ENCODE measurements at regions not wholly inside any gene's neighbourhood (a gene's known extent, or its start where the extent isn't known, plus 50 kb on each side); places are given as distances from the start of the nearest gene placed in this dataset.
"Not testable (repeated sequence)": the region's sequence is repeated elsewhere in the genome, so short reads cannot be mapped to it uniquely, and the experiment has no call there.

- Histone ChIP-seq H3K4me3 (ENCODE audit: low read length in 2 of 2) (no peak overlapping the region), H3K9ac (ENCODE audit: low read depth in 1 of 2, low read length in 2 of 2) (no peak overlapping the region), H3K36me3 (ENCODE audit: control insufficient read depth in 2 of 2, insufficient read depth in 2 of 2, low read length in 2 of 2) (no peaks in the 10 kb centered on the region), H3K27me3 (ENCODE audit: control insufficient read depth in 2 of 2, insufficient read depth in 2 of 2, low read length in 2 of 2) (no peaks in the 10 kb centered on the region), H3K27ac (ENCODE audit: low read depth in 2 of 2, low read length in 2 of 2) (no peak overlapping the region), H3K9me3 (ENCODE audit: control insufficient read depth in 2 of 2, low read length in 2 of 2) (no peaks in the 10 kb centered on the region), H3K4me1 (ENCODE audit: control insufficient read depth in 2 of 2, insufficient read depth in 2 of 2, low read length in 2 of 2) (no peaks in the 10 kb centered on the region)
These were observed 123.5 kb downstream of the MAP3K7 start for GRCh38 chr6:90463359-90463758.

GRCh38 chr6:90462102-90462501, 124.8 kb downstream of the MAP3K7 start:
- no peaks in the 10 kb centered on the region for H3K27me3 ChIP-seq (ENCODE audit: control insufficient read depth in 2 of 2, insufficient read depth in 2 of 2, low read length in 2 of 2)
- H3K36me3 ChIP-seq (ENCODE audit: control insufficient read depth in 2 of 2, insufficient read depth in 2 of 2, low read length in 2 of 2) = no peaks in the 10 kb centered on the region
- H3K4me3 ChIP-seq (ENCODE audit: low read length in 2 of 2) = no peak overlapping the region
- no peaks in the 10 kb centered on the region for H3K9me3 ChIP-seq (ENCODE audit: control insufficient read depth in 2 of 2, low read length in 2 of 2)
- H3K27ac ChIP-seq (ENCODE audit: low read depth in 2 of 2, low read length in 2 of 2) = no peak overlapping the region
- no peak overlapping the region for H3K9ac ChIP-seq (ENCODE audit: low read depth in 1 of 2, low read length in 2 of 2)
- H3K4me1 ChIP-seq (ENCODE audit: control insufficient read depth in 2 of 2, insufficient read depth in 2 of 2, low read length in 2 of 2) = no peaks in the 10 kb centered on the region

GRCh38 chr6:90461383-90461782, 125.5 kb downstream of the MAP3K7 start:
- no peaks in the 10 kb centered on the region for H3K9me3 ChIP-seq (ENCODE audit: control insufficient read depth in 2 of 2, low read length in 2 of 2)
- H3K9ac ChIP-seq (ENCODE audit: low read depth in 1 of 2, low read length in 2 of 2) = no peak overlapping the region
- no peaks in the 10 kb centered on the region for H3K27me3 ChIP-seq (ENCODE audit: control insufficient read depth in 2 of 2, insufficient read depth in 2 of 2, low read length in 2 of 2)
- H3K4me1 ChIP-seq (ENCODE audit: control insufficient read depth in 2 of 2, insufficient read depth in 2 of 2, low read length in 2 of 2) = no peaks in the 10 kb centered on the region
- H3K4me3 ChIP-seq (ENCODE audit: low read length in 2 of 2) = no peak overlapping the region
- no peaks in the 10 kb centered on the region for H3K36me3 ChIP-seq (ENCODE audit: control insufficient read depth in 2 of 2, insufficient read depth in 2 of 2, low read length in 2 of 2)
- no peak overlapping the region for H3K27ac ChIP-seq (ENCODE audit: low read depth in 2 of 2, low read length in 2 of 2)

GRCh38 chr6:90460051-90460450, 126.8 kb downstream of the MAP3K7 start:
- Histone ChIP-seq H3K9ac (ENCODE audit: low read depth in 1 of 2, low read length in 2 of 2) (no peak overlapping the region), H3K27ac (ENCODE audit: low read depth in 2 of 2, low read length in 2 of 2) (no peak overlapping the region), H3K36me3 (ENCODE audit: control insufficient read depth in 2 of 2, insufficient read depth in 2 of 2, low read length in 2 of 2) (no peaks in the 10 kb centered on the region), H3K4me1 (ENCODE audit: control insufficient read depth in 2 of 2, insufficient read depth in 2 of 2, low read length in 2 of 2) (no peaks in the 10 kb centered on the region), H3K27me3 (ENCODE audit: control insufficient read depth in 2 of 2, insufficient read depth in 2 of 2, low read length in 2 of 2) (no peaks in the 10 kb centered on the region), H3K9me3 (ENCODE audit: control insufficient read depth in 2 of 2, low read length in 2 of 2) (no peaks in the 10 kb centered on the region), H3K4me3 (ENCODE audit: low read length in 2 of 2) (no peak overlapping the region)

- H3K4me3 ChIP-seq (ENCODE audit: low read length in 2 of 2) = no peak overlapping the region
- no peak overlapping the region for H3K27ac ChIP-seq (ENCODE audit: low read depth in 2 of 2, low read length in 2 of 2)
These were observed 127.6 kb downstream of the MAP3K7 start for GRCh38 chr6:90459225-90459758.

GRCh38 chr6:90458353-90459224, 128.3 kb downstream of the MAP3K7 start:
- no peak overlapping the region for H3K27ac ChIP-seq (ENCODE audit: low read depth in 2 of 2, low read length in 2 of 2)
- no peak overlapping the region for H3K4me3 ChIP-seq (ENCODE audit: low read length in 2 of 2)
- no peaks in the 10 kb centered on the region for H3K9me3 ChIP-seq (ENCODE audit: control insufficient read depth in 2 of 2, low read length in 2 of 2)
- no peak overlapping the region for H3K9ac ChIP-seq (ENCODE audit: low read depth in 1 of 2, low read length in 2 of 2)
- no peaks in the 10 kb centered on the region for H3K36me3 ChIP-seq (ENCODE audit: control insufficient read depth in 2 of 2, insufficient read depth in 2 of 2, low read length in 2 of 2)
- H3K27me3 ChIP-seq (ENCODE audit: control insufficient read depth in 2 of 2, insufficient read depth in 2 of 2, low read length in 2 of 2) = no peaks in the 10 kb centered on the region
- no peaks in the 10 kb centered on the region for H3K4me1 ChIP-seq (ENCODE audit: control insufficient read depth in 2 of 2, insufficient read depth in 2 of 2, low read length in 2 of 2)

More at GRCh38 chr6:90459225-90459758, 127.6 kb downstream of the MAP3K7 start:
- Histone ChIP-seq H3K9ac (ENCODE audit: low read depth in 1 of 2, low read length in 2 of 2) (no peak overlapping the region), H3K36me3 (ENCODE audit: control insufficient read depth in 2 of 2, insufficient read depth in 2 of 2, low read length in 2 of 2) (no peaks in the 10 kb centered on the region), H3K4me1 (ENCODE audit: control insufficient read depth in 2 of 2, insufficient read depth in 2 of 2, low read length in 2 of 2) (no peaks in the 10 kb centered on the region), H3K9me3 (ENCODE audit: control insufficient read depth in 2 of 2, low read length in 2 of 2) (no peaks in the 10 kb centered on the region), H3K27me3 (ENCODE audit: control insufficient read depth in 2 of 2, insufficient read depth in 2 of 2, low read length in 2 of 2) (no peaks in the 10 kb centered on the region)

- no peaks in the 10 kb centered on the region for H3K27me3 ChIP-seq (ENCODE audit: control insufficient read depth in 2 of 2, insufficient read depth in 2 of 2, low read length in 2 of 2)
- no peaks in the 10 kb centered on the region for H3K9me3 ChIP-seq (ENCODE audit: control insufficient read depth in 2 of 2, low read length in 2 of 2)
- no peak overlapping the region for H3K9ac ChIP-seq (ENCODE audit: low read depth in 1 of 2, low read length in 2 of 2)
- no peaks in the 10 kb centered on the region for H3K4me1 ChIP-seq (ENCODE audit: control insufficient read depth in 2 of 2, insufficient read depth in 2 of 2, low read length in 2 of 2)
- no peak overlapping the region for H3K27ac ChIP-seq (ENCODE audit: low read depth in 2 of 2, low read length in 2 of 2)
- H3K36me3 ChIP-seq (ENCODE audit: control insufficient read depth in 2 of 2, insufficient read depth in 2 of 2, low read length in 2 of 2) = no peaks in the 10 kb centered on the region
- no peak overlapping the region for H3K4me3 ChIP-seq (ENCODE audit: low read length in 2 of 2)
These were observed 129.0 kb downstream of the MAP3K7 start for GRCh38 chr6:90457867-90458259.

- not testable (repeated sequence) for H3K36me3 ChIP-seq (ENCODE audit: control insufficient read depth in 2 of 2, insufficient read depth in 2 of 2, low read length in 2 of 2); H3K27me3 ChIP-seq (ENCODE audit: control insufficient read depth in 2 of 2, insufficient read depth in 2 of 2, low read length in 2 of 2); H3K27ac ChIP-seq (ENCODE audit: low read depth in 2 of 2, low read length in 2 of 2); H3K9me3 ChIP-seq (ENCODE audit: control insufficient read depth in 2 of 2, low read length in 2 of 2); H3K4me1 ChIP-seq (ENCODE audit: control insufficient read depth in 2 of 2, insufficient read depth in 2 of 2, low read length in 2 of 2); H3K4me3 ChIP-seq (ENCODE audit: low read length in 2 of 2); H3K9ac ChIP-seq (ENCODE audit: low read depth in 1 of 2, low read length in 2 of 2)
These were observed 129.6 kb downstream of the MAP3K7 start for GRCh38 chr6:90456997-90457866.

- Histone ChIP-seq H3K4me1 (ENCODE audit: control insufficient read depth in 2 of 2, insufficient read depth in 2 of 2, low read length in 2 of 2) (no peaks in the 10 kb centered on the region), H3K36me3 (ENCODE audit: control insufficient read depth in 2 of 2, insufficient read depth in 2 of 2, low read length in 2 of 2) (no peaks in the 10 kb centered on the region), H3K4me3 (ENCODE audit: low read length in 2 of 2) (no peak overlapping the region)
These were observed 130.9 kb downstream of the MAP3K7 start for GRCh38 chr6:90456001-90456400.

GRCh38 chr6:90454836-90455427, 131.9 kb downstream of the MAP3K7 start:
- no peak overlapping the region for H3K4me3 ChIP-seq (ENCODE audit: low read length in 2 of 2)
- H3K9ac ChIP-seq (ENCODE audit: low read depth in 1 of 2, low read length in 2 of 2) = no peak overlapping the region
- no peaks in the 10 kb centered on the region for H3K36me3 ChIP-seq (ENCODE audit: control insufficient read depth in 2 of 2, insufficient read depth in 2 of 2, low read length in 2 of 2)
- H3K4me1 ChIP-seq (ENCODE audit: control insufficient read depth in 2 of 2, insufficient read depth in 2 of 2, low read length in 2 of 2) = no peaks in the 10 kb centered on the region
- no peak overlapping the region for H3K27ac ChIP-seq (ENCODE audit: low read depth in 2 of 2, low read length in 2 of 2)
- H3K27me3 ChIP-seq (ENCODE audit: control insufficient read depth in 2 of 2, insufficient read depth in 2 of 2, low read length in 2 of 2) = no peaks in the 10 kb centered on the region
- H3K9me3 ChIP-seq (ENCODE audit: control insufficient read depth in 2 of 2, low read length in 2 of 2) = no peaks in the 10 kb centered on the region

More at GRCh38 chr6:90456001-90456400, 130.9 kb downstream of the MAP3K7 start:
- H3K27ac ChIP-seq (ENCODE audit: low read depth in 2 of 2, low read length in 2 of 2) = no peak overlapping the region
- H3K9ac ChIP-seq (ENCODE audit: low read depth in 1 of 2, low read length in 2 of 2) = no peak overlapping the region
- H3K27me3 ChIP-seq (ENCODE audit: control insufficient read depth in 2 of 2, insufficient read depth in 2 of 2, low read length in 2 of 2) = no peaks in the 10 kb centered on the region
- H3K9me3 ChIP-seq (ENCODE audit: control insufficient read depth in 2 of 2, low read length in 2 of 2) = no peaks in the 10 kb centered on the region
